ENCODE measurements at regions not wholly inside any gene's neighbourhood (a gene's known extent, or its start where the extent isn't known, plus 50 kb on each side); places are given as distances from the start of the nearest gene placed in this dataset.

- TF ChIP-seq ZNF777 (CRISPR knock-in tag; IDR thresholded peaks at IDR 0.05) = no peak
- TF ChIP-seq KDM4B (CRISPR knock-in tag; IDR thresholded peaks at IDR 0.05) = no peak
- no peak for TF ChIP-seq ZMAT3 (CRISPR knock-in tag; conservative IDR thresholded peaks at IDR 0.05)
Measured at GRCh38 chr10:89973326-89973725, 271.9 kb downstream of the KIF20B start (continued).

- Histone ChIP-seq H3K4me3 (replicated peaks in 1 of 3; ENCODE audit: insufficient read depth in 1 of 3, low read depth in 2 of 3, low read length in 3 of 3) (no peak overlapping the region), H2AFZ (ENCODE audit: low read length) (no peak overlapping the region), H3K4me1 (ENCODE audit: insufficient read depth, low read length) (no peaks in the 10 kb centered on the region), H3K27me3 (ENCODE audit: control insufficient read depth in 1 of 2, insufficient read depth in 2 of 2, low read length in 2 of 2) (peaks cover 0 to 2% of the 10 kb centered on the region in 2 experiments; a peak in 1 of 5 replicates), H3K4me2 (ENCODE audit: low read depth, low read length) (no peak overlapping the region), H3K9ac (ENCODE audit: insufficient read depth, low read depth, low read length) (no peak overlapping the region), H4K20me1 (ENCODE audit: insufficient read depth, low read length) (no peaks in the 10 kb centered on the region), H3K9me3 (ENCODE audit: low read length) (no peaks in the 10 kb centered on the region), H3K36me3 (replicated peaks in 1 of 2; ENCODE audit: control insufficient read depth in 1 of 2, insufficient read depth in 2 of 2, low read length in 2 of 2) (no peaks in the 10 kb centered on the region), H3K79me2 (ENCODE audit: insufficient read depth, low read length) (no peaks in the 10 kb centered on the region), H3K27ac (ENCODE audit: extremely low read length, insufficient read depth, low read length) (no peak overlapping the region)
- DNase-seq (ENCODE audit: low spot score) (no peak), ATAC-seq (no peak), FAIRE-seq (no peak)
- intact Hi-C loops (cut with micrococcal nuclease; ENCODE audit: unreplicated experiment) (no loop called here), in situ Hi-C loops (cut with HindIII; ENCODE audit: extremely low pct_ligation_motif_present, low pct_unique_long_range_greater_than_20kb) (no loop called here)
- 0% methylated on average over 2 of the region's 2 CpGs for WGBS (ENCODE audit: low lambda C conversion rate)
- POLR2A ChIA-PET = no interaction called here
- no peak for TF ChIP-seq ZNF431 (CRISPR knock-in tag; IDR thresholded peaks at IDR 0.05; ENCODE audit: borderline replicate concordance, low read depth)
- TF ChIP-seq CHCHD3 (CRISPR knock-in tag; IDR thresholded peaks at IDR 0.05) = no peak
- TF ChIP-seq REST (IDR thresholded peaks at IDR 0.05; ENCODE audit: borderline replicate concordance in 1 of 2, low read depth in 1 of 2, low read length in 2 of 2) = no peak
- TF ChIP-seq ZNF670 (CRISPR knock-in tag; IDR thresholded peaks at IDR 0.05; ENCODE audit: borderline replicate concordance) = no peak
- no peak for TF ChIP-seq ZNF281 (CRISPR knock-in tag; IDR thresholded peaks at IDR 0.05; ENCODE audit: borderline replicate concordance)
- TF ChIP-seq DDIT3 (CRISPR knock-in tag; IDR thresholded peaks at IDR 0.05) = no peak
- TF ChIP-seq PRDM4 (CRISPR knock-in tag; IDR thresholded peaks at IDR 0.05; ENCODE audit: borderline replicate concordance) = no peak
- BruUV-seq (replicated peaks) = no TSS peak
- CTCF ChIA-PET (ENCODE audit: low intra/inter-chr PET ratio, low total read pairs) = no interaction called here
Measured at GRCh38 chr10:89975071-89975470, 273.7 kb downstream of the KIF20B start.

Data from HepG2 (cell line).